Smooth muscle cell (in vitro differentiated cells): ENCODE measurements at regions not wholly inside any gene's neighbourhood (a gene's known extent, or its start where the extent isn't known, plus 50 kb on each side); places are given as distances from the start of the nearest gene placed in this dataset.

Source experiments
- DNase-seq: peaks from one replicate; lab custom pipeline; 2025; ENCODE audit not compliant: unreplicated experiment; lab: John Stamatoyannopoulos, UW
- H2AFZ ChIP-seq: fragments of 200-600 bp; sonication (generic); 2 replicates; pipeline ENCODE4 v1.6.0; 2016; ENCODE audit warnings: antibody characterized with exemption, low read depth, mild to moderate bottlenecking
- H3F3A ChIP-seq: fragments of 200-600 bp; sonication (generic); 2 replicates; pipeline ENCODE4 v1.6.0; 2017; ENCODE audit warnings: antibody characterized with exemption, low read depth
- H3K27ac ChIP-seq: fragments of 200-600 bp; sonication (generic); 2 replicates; pipeline ENCODE4 v1.5.1; 2016; ENCODE audit warnings: low read depth, mild to moderate bottlenecking
- H3K27me3 ChIP-seq: fragments of 200-600 bp; sonication (generic); 2 replicates; pipeline ENCODE4 v1.6.1; 2016; ENCODE audit warnings: low read depth, mild to moderate bottlenecking
- H3K36me3 ChIP-seq: fragments of 200-600 bp; sonication (generic); 2 replicates; pipeline ENCODE4 v1.5.1; 2016; ENCODE audit warnings: low read depth
- H3K4me1 ChIP-seq: fragments of 200-600 bp; sonication (generic); 2 replicates; pipeline ENCODE4 v1.5.1; 2016; ENCODE audit warnings: low read depth
- H3K4me2 ChIP-seq: fragments of 200-600 bp; sonication (generic); 2 replicates; pipeline ENCODE4 v1.6.0; 2016; ENCODE audit warnings: mild to moderate bottlenecking
- H3K4me3 ChIP-seq: fragments of 200-600 bp; sonication (generic); 2 replicates; pipeline ENCODE4 v1.5.1; 2016; ENCODE audit warnings: mild to moderate bottlenecking
- H3K79me2 ChIP-seq: fragments of 200-600 bp; sonication (generic); 2 replicates; pipeline ENCODE4 v1.6.0; 2016; ENCODE audit warnings: low read depth, mild to moderate bottlenecking
- H3K9ac ChIP-seq: fragments of 200-600 bp; sonication (generic); 2 replicates; pipeline ENCODE4 v1.6.0; 2016; ENCODE audit warnings: low read depth
- H3K9me3 ChIP-seq: fragments of 200-600 bp; sonication (generic); replicated peaks from 2 replicates; pipeline ENCODE4 v1.5.1; 2016; ENCODE audit warnings: low read depth
- H4K20me1 ChIP-seq: fragments of 200-600 bp; sonication (generic); 2 replicates; pipeline ENCODE4 v1.6.0; 2016; ENCODE audit warnings: low read depth
- CTCF ChIP-seq: fragments of 200-600 bp; sonication (generic); IDR thresholded peaks from 2 replicates; pipeline ENCODE4 v1.5.1; 2017; ENCODE audit warnings: borderline replicate concordance, mild to moderate bottlenecking, antibody characterized with exemption; ENCODE audit not compliant: insufficient read depth, poor library complexity, severe bottlenecking
- WGBS: methylation state at CpG from one replicate; pipeline ENCODE4 v1.1.7; 2016; ENCODE audit warnings: low lambda C conversion rate; 5-methylcytosine and 5-hydroxymethylcytosine counted together

GRCh38 chr10:78459639-78460037 is 426.0 kb downstream of the RPS24 start:
- TF ChIP-seq CTCF, result no peak
- Histone ChIP-seq H3K27me3 (no peaks in the 10 kb centered on the region), H3K36me3 (no peaks in the 10 kb centered on the region), H2AFZ (no peak overlapping the region), H3F3A (peaks cover 3% of the 10 kb centered on the region), H4K20me1 (no peaks in the 10 kb centered on the region), H3K79me2 (no peaks in the 10 kb centered on the region), H3K27ac (no peak overlapping the region), H3K4me1 (peaks cover under 1% of the 10 kb centered on the region), H3K4me3 (no peak overlapping the region), H3K9ac (no peak overlapping the region), H3K9me3 (no peaks in the 10 kb centered on the region), H3K4me2 (no peak overlapping the region)
- WGBS, result 95% methylated on average over 3 of the region's 3 CpGs
- DNase-seq, result no peak

DNA sequence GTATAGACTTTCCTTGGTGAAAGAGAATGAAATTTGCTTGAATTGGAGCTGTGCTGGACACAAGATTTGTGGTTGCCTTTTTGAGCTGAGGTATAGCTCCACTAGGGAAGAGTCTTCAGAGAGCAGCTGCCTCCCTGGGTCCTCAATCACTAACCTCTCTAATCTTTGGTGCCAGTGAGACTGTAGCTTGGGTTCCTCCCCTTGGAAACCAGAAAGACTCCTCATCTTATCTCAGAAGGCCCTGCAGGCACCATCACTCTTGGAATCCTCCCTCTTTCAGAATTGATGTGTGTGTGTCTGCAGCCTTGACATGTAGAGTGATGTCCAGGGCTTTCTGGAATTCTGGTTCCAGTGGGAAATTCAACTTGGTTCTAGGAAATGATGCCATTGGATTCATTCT is 426.5 kb downstream of the RPS24 start:
- TF ChIP-seq CTCF, result no peak
- Histone ChIP-seq H3F3A (peaks cover 3% of the 10 kb centered on the region), H3K9me3 (no peaks in the 10 kb centered on the region), H3K27ac (no peak overlapping the region), H3K36me3 (no peaks in the 10 kb centered on the region), H3K9ac (no peak overlapping the region), H4K20me1 (no peaks in the 10 kb centered on the region), H3K4me1 (peaks cover 6% of the 10 kb centered on the region), H2AFZ (no peak overlapping the region), H3K27me3 (no peaks in the 10 kb centered on the region), H3K79me2 (no peaks in the 10 kb centered on the region), H3K4me2 (no peak overlapping the region), H3K4me3 (no peak overlapping the region)
- no peak for DNase-seq

- Histone ChIP-seq H3K36me3 (no peaks in the 10 kb centered on the region), H4K20me1 (no peaks in the 10 kb centered on the region), H3F3A (peaks cover 2% of the 10 kb centered on the region), H3K4me1 (peaks cover 11% of the 10 kb centered on the region), H3K4me2 (no peak overlapping the region), H3K9ac (no peak overlapping the region), H3K4me3 (no peak overlapping the region), H2AFZ (no peak overlapping the region), H3K27me3 (no peaks in the 10 kb centered on the region), H3K27ac (no peak overlapping the region), H3K9me3 (no peaks in the 10 kb centered on the region), H3K79me2 (no peaks in the 10 kb centered on the region)
- WGBS, result 84% methylated on average over 4 of the region's 4 CpGs
- TF ChIP-seq CTCF, result no peak
- no peak for DNase-seq
These were observed 427.7 kb downstream of the RPS24 start for GRCh38 chr10:78461333-78461732.

GRCh38 chr10:78462176-78462575 is 428.5 kb downstream of the RPS24 start:
- 95% methylated on average over 4 of the region's 4 CpGs for WGBS
- Histone ChIP-seq H3K4me2 (no peak overlapping the region), H3K9ac (no peak overlapping the region), H3K9me3 (no peaks in the 10 kb centered on the region), H3K27ac (no peak overlapping the region), H4K20me1 (no peaks in the 10 kb centered on the region), H3K4me3 (no peak overlapping the region), H3K36me3 (no peaks in the 10 kb centered on the region), H3K27me3 (no peaks in the 10 kb centered on the region), H3K4me1 (peaks cover 11% of the 10 kb centered on the region), H3F3A (no peaks in the 10 kb centered on the region), H3K79me2 (no peaks in the 10 kb centered on the region), H2AFZ (no peak overlapping the region)
- DNase-seq, result no peak
- TF ChIP-seq CTCF, result no peak
